IMR-90 (cell line): ENCODE measurements at regions not wholly inside any gene's neighbourhood (a gene's known extent, or its start where the extent isn't known, plus 50 kb on each side); places are given as distances from the start of the nearest gene placed in this dataset.

Experiments
- ATAC-seq: fragments of 200-7000 bp; cut with Tn5 transposase; 2 replicates; pipeline ENCODE4 v1.9.1; 2020; ENCODE audit warnings: low read depth, mild to moderate bottlenecking, moderate library complexity
- BruUV-seq: library from RNA; stranded (reverse); fragments of 400-500 nt; replicated peaks from 2 replicates; lab custom pipeline; 2021; lab: Mats Ljungman, UMichigan
- CTCF ChIA-PET: fragments of 300-600 bp; formaldehyde crosslinking; extraction: SDS; loops from one replicate; lab custom pipeline; 2021; ENCODE audit warnings: antibody characterized with exemption; lab: Yijun Ruan, JAX
- POLR2A ChIA-PET: fragments of 300-600 bp; sonication (Branson Sonifier 250); formaldehyde crosslinking; loops from one replicate; lab custom pipeline; 2022; ENCODE audit warnings: antibody characterized with exemption; ENCODE audit not compliant: unreplicated experiment; lab: Charles Lee
- DNase-seq: peaks from one replicate; pipeline ENCODE4 v3.0.0; 2013
- H2AFZ ChIP-seq: replicated peaks from 2 replicates; pipeline ENCODE3; 2013; ENCODE audit warnings: low read length, mild to moderate bottlenecking; ENCODE audit not compliant: poor library complexity
- H2AK5ac ChIP-seq: 2 replicates; pipeline ENCODE4 v1.6.1; 2013; ENCODE audit warnings: low read depth, low read length, inconsistent platforms
- H2AK9ac ChIP-seq: replicated peaks from 2 replicates; pipeline ENCODE3; 2013; ENCODE audit warnings: mild to moderate bottlenecking, low read depth, low read length, moderate library complexity; ENCODE audit not compliant: poor library complexity
- H2BK120ac ChIP-seq: 2 replicates; pipeline ENCODE4 v1.6.1; 2013; ENCODE audit warnings: low read depth, low read length, inconsistent platforms
- H2BK15ac ChIP-seq: 3 replicates; pipeline ENCODE4 v1.6.1; 2013; ENCODE audit warnings: low read depth, low read length, inconsistent platforms
- H2BK20ac ChIP-seq: 2 replicates; pipeline ENCODE4 v1.6.1; 2013; ENCODE audit warnings: low read depth, mild to moderate bottlenecking, inconsistent platforms, low read length, moderate library complexity
- H2BK5ac ChIP-seq: 2 replicates; pipeline ENCODE4 v1.6.1; 2013; ENCODE audit warnings: mild to moderate bottlenecking, low read depth, low read length, inconsistent platforms; ENCODE audit not compliant: poor library complexity, severe bottlenecking
- H3K14ac ChIP-seq: replicated peaks from 2 replicates; pipeline ENCODE4 v1.6.1; 2013; ENCODE audit warnings: low read depth, low read length, inconsistent platforms
- H3K18ac ChIP-seq: 2 replicates; pipeline ENCODE4 v1.6.1; 2013; ENCODE audit warnings: low read depth, low read length, control low read depth
- H3K23ac ChIP-seq: 2 replicates; pipeline ENCODE4 v1.6.1; 2013; ENCODE audit warnings: low read depth, low read length, inconsistent platforms
- H3K27ac ChIP-seq: 2 replicates; pipeline ENCODE4 v1.5.1; 2013; ENCODE audit warnings: mild to moderate bottlenecking, control low read depth, low read length; ENCODE audit not compliant: insufficient read depth
- H3K27me3 ChIP-seq: 2 replicates; pipeline ENCODE4 v1.6.1; 2013; ENCODE audit warnings: low read length; ENCODE audit not compliant: control insufficient read depth, insufficient read depth
- H3K36me3 ChIP-seq: 2 replicates; pipeline ENCODE4 v1.6.1; 2013; ENCODE audit warnings: low read length, mixed read lengths; ENCODE audit not compliant: control insufficient read depth, insufficient read depth
- H3K4ac ChIP-seq: 2 replicates; pipeline ENCODE4 v1.6.1; 2013; ENCODE audit warnings: low read depth, low read length, inconsistent platforms
- H3K4me1 ChIP-seq: 2 replicates; pipeline ENCODE4 v1.6.1; 2013; ENCODE audit warnings: low read length, mixed read lengths; ENCODE audit not compliant: control insufficient read depth, insufficient read depth
- H3K4me2 ChIP-seq: 2 replicates; pipeline ENCODE4 v1.6.1; 2013; ENCODE audit warnings: low read depth, mild to moderate bottlenecking, control low read depth, low read length, moderate library complexity
- H3K4me3 ChIP-seq: 2 replicates; pipeline ENCODE4 v1.5.1; 2013; ENCODE audit warnings: low read depth, mild to moderate bottlenecking, control low read depth, low read length, moderate library complexity; ENCODE audit not compliant: insufficient read depth
- H3K56ac ChIP-seq: 2 replicates; pipeline ENCODE4 v1.6.1; 2013; ENCODE audit warnings: low read length, inconsistent platforms; ENCODE audit not compliant: insufficient read depth; ENCODE audit errors: extremely low read depth
- H3K79me1 ChIP-seq, 2 experiments: 2 replicates each; pipeline ENCODE4 v1.6.1; 2013; ENCODE audit warnings: low read length in 2 of 2, inconsistent platforms in 1 of 2, low read depth in 1 of 2
- H3K9ac ChIP-seq: 2 replicates; pipeline ENCODE4 v1.6.1; 2013; ENCODE audit warnings: low read depth, low read length, control low read depth
- H3K9me1 ChIP-seq: 2 replicates; pipeline ENCODE4 v1.6.1; 2013; ENCODE audit warnings: low read length, inconsistent platforms; ENCODE audit not compliant: insufficient read depth
- H3K9me3 ChIP-seq: 2 replicates; pipeline ENCODE4 v1.6.1; 2013; ENCODE audit warnings: low read length; ENCODE audit not compliant: control insufficient read depth, insufficient read depth
- H4K20me1 ChIP-seq: 2 replicates; pipeline ENCODE4 v1.6.1; 2013; ENCODE audit warnings: low read length, inconsistent platforms; ENCODE audit not compliant: insufficient read depth
- H4K5ac ChIP-seq: 2 replicates; pipeline ENCODE4 v1.6.1; 2013; ENCODE audit warnings: mild to moderate bottlenecking, low read depth, low read length, control low read depth
- H4K8ac ChIP-seq, 2 experiments: 2 replicates each; pipeline ENCODE4 v1.6.1; 2013; ENCODE audit warnings: low read depth in 2 of 2, low read length in 2 of 2, control low read depth in 1 of 2, inconsistent platforms in 1 of 2
- H4K91ac ChIP-seq: 2 replicates; pipeline ENCODE4 v1.6.1; 2013; ENCODE audit warnings: low read depth, low read length, inconsistent platforms; ENCODE audit not compliant: insufficient read depth
- BHLHE40 ChIP-seq: fragments of 150-350 bp; IDR thresholded peaks from 2 replicates; pipeline ENCODE4 v1.6.1; 2016; ENCODE audit warnings: mild to moderate bottlenecking, low read depth, low read length
- CEBPB ChIP-seq: IDR thresholded peaks from 2 replicates; pipeline ENCODE4 v1.6.1; 2012; ENCODE audit warnings: low read depth, low read length, improper control_type of control experiment
- CHD1 ChIP-seq: IDR thresholded peaks from 2 replicates; pipeline ENCODE4 v1.6.1; 2012; ENCODE audit warnings: low read depth, low read length, improper control_type of control experiment
- FOS ChIP-seq: fragments of 150-350 bp; IDR thresholded peaks from 2 replicates; pipeline ENCODE4 v1.6.1; 2016; ENCODE audit warnings: low read depth, low read length
- MAFK ChIP-seq: IDR thresholded peaks from 2 replicates; pipeline ENCODE4 v1.6.1; 2012; ENCODE audit warnings: low read depth, low read length, improper control_type of control experiment
- MAZ ChIP-seq: IDR thresholded peaks from 2 replicates; pipeline ENCODE4 v1.6.1; 2012; ENCODE audit warnings: low read depth, mild to moderate bottlenecking, low read length, improper control_type of control experiment, moderate library complexity, borderline replicate concordance
- RAD21 ChIP-seq: IDR thresholded peaks from 2 replicates; pipeline ENCODE4 v1.6.1; 2012; ENCODE audit warnings: low read length, improper control_type of control experiment
- RCOR1 ChIP-seq: IDR thresholded peaks from 2 replicates; pipeline ENCODE4 v1.6.1; 2012; ENCODE audit warnings: mild to moderate bottlenecking, low read length, improper control_type of control experiment; ENCODE audit not compliant: insufficient replicate concordance
- RFX5 ChIP-seq: IDR thresholded peaks from 2 replicates; pipeline ENCODE4 v1.8.0; 2012; ENCODE audit warnings: low read depth, mild to moderate bottlenecking, low read length, moderate library complexity
- WGBS, 2 experiments: methylation state at CpG; one replicate each; pipeline versions ENCODE4 v1.1.5 to v1.1.7; 2013; ENCODE audit warnings: missing lambda C conversion rate in 2 of 2; ENCODE audit not compliant: insufficient read length in 1 of 2; ENCODE audit errors: extremely low coverage in 2 of 2; 5-methylcytosine and 5-hydroxymethylcytosine counted together
- dilution Hi-C: fragments of 300-500 bp; cut with HindIII; formaldehyde crosslinking; loops from one replicate; pipeline ENCODE4 v1.14.3; 2018; ENCODE audit warnings: low sequenced_read_pairs; ENCODE audit not compliant: unreplicated experiment
- in situ Hi-C: fragments of 300-500 bp; cut with MboI; formaldehyde crosslinking; loops from 3 replicates; pipeline ENCODE4 v1.14.3; 2019; ENCODE audit warnings: low sequenced_read_pairs, inconsistent platforms, mixed read lengths
- intact Hi-C: fragments of 100-400 bp; cut with micrococcal nuclease; formaldehyde crosslinking; loops from 2 replicates; pipeline ENCODE4 v1.10.0; 2022
- TF ChIP-seq, protein P1 (sequence below): fragments of 150-350 bp; IDR thresholded peaks from 2 replicates; pipeline ENCODE4 v1.6.1; 2017; ENCODE audit warnings: mild to moderate bottlenecking, antibody characterized with exemption, low read length, low read depth

DNA sequence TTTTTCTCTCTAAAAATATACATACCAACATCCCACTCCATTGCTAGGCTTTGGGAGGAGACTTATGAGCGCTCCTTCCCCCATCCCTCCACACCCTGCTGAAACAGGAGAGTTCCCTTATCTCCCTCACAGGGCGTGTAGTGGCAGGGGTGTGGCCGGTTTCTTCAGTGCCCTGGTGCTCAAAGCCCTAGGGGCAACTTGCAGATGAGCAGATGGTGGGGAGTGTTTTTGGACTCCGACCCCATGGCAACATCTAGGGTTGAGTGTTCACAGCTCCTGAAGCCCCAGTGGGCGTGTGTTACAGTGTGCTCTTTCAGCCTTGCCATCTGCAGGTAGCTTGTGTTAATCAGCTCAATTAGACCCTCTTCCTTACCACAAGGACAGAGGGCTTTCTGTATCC lies 409.5 kb downstream of the MAT2B start:
- Histone ChIP-seq H3K27ac (no peak overlapping the region), H3K9ac (no peak overlapping the region), H2AK5ac (peak overlapping the region; percentile 16; the same call in 1 of the 2 replicates), H2BK5ac (no peak overlapping the region), H3K9me3 (no peaks in the 10 kb centered on the region; the same call in 1 of the 2 replicates), H2AK9ac (no peak overlapping the region), H3K4me3 (no peak overlapping the region), H3K23ac (no peak overlapping the region), H2AFZ (no peak overlapping the region), H3K56ac (no peak overlapping the region), H4K20me1 (no peaks in the 10 kb centered on the region), H3K14ac (no peak overlapping the region), H4K5ac (no peak overlapping the region), H3K18ac (no peak overlapping the region), H3K4ac (peak overlapping the region; percentile 24; the same call in 1 of the 2 replicates), H4K8ac (no peak overlapping the region), H3K27me3 (no peaks in the 10 kb centered on the region), H2BK15ac (no peak overlapping the region), H2BK20ac (no peak overlapping the region), H2BK120ac (no peak overlapping the region), H3K4me2 (no peak overlapping the region), H3K9me1 (no peaks in the 10 kb centered on the region), H3K36me3 (no peaks in the 10 kb centered on the region), H3K4me1 (peaks cover 8% of the 10 kb centered on the region), H3K79me1 (no peaks in the 10 kb centered on the region), H4K91ac (no peak overlapping the region)
- no peak for DNase-seq
- ChIA-PET CTCF (no interaction called here), POLR2A (interaction anchor here (0.6 kb wide), 1 partner anchor 61 kb away, joined by 3 read pairs; no protein-coding TSS in a partner anchor)
- WGBS, 2 experiments: no CpG with 5 or more reads among the region's 5 CpGs
- intact Hi-C loops: no loop called here
- dilution Hi-C loops: no loop called here
- no TSS peak for BruUV-seq
- no peak for ATAC-seq
- in situ Hi-C loops: no loop called here
- TF ChIP-seq MAFK: no peak
- TF ChIP-seq RAD21: no peak
- no peak for TF ChIP-seq BHLHE40
- no peak for TF ChIP-seq CHD1
- TF ChIP-seq FOS: no peak
- TF ChIP-seq, protein P1, sequence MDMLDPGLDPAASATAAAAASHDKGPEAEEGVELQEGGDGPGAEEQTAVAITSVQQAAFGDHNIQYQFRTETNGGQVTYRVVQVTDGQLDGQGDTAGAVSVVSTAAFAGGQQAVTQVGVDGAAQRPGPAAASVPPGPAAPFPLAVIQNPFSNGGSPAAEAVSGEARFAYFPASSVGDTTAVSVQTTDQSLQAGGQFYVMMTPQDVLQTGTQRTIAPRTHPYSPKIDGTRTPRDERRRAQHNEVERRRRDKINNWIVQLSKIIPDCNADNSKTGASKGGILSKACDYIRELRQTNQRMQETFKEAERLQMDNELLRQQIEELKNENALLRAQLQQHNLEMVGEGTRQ: no peak
- TF ChIP-seq CEBPB: no peak
- no peak for TF ChIP-seq MAZ
- TF ChIP-seq RFX5: no peak
- TF ChIP-seq RCOR1: no peak
